ENCODE measurements at regions not wholly inside any gene's neighbourhood (a gene's known extent, or its start where the extent isn't known, plus 50 kb on each side); places are given as distances from the start of the nearest gene placed in this dataset.

DNA sequence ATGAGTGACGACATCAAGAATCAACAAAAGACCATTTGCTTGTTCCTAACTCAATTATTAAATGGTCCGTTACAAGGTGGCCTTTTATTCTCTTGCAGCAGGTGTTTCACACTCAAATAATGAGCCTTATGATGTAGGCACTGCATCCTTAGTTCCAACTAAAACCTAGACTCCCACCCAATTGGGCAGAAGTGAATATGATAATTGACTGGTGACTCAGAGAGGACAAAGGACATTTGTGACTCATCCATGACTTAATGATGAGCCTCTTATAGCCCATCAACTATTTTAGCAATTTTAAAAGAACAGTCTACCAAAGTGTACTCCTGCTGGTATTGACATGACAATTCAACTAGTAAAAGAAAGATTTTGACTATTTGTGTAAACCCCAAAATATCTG lies 1027.8 kb upstream of the PHF14 start:
- TF ChIP-seq, protein P1, sequence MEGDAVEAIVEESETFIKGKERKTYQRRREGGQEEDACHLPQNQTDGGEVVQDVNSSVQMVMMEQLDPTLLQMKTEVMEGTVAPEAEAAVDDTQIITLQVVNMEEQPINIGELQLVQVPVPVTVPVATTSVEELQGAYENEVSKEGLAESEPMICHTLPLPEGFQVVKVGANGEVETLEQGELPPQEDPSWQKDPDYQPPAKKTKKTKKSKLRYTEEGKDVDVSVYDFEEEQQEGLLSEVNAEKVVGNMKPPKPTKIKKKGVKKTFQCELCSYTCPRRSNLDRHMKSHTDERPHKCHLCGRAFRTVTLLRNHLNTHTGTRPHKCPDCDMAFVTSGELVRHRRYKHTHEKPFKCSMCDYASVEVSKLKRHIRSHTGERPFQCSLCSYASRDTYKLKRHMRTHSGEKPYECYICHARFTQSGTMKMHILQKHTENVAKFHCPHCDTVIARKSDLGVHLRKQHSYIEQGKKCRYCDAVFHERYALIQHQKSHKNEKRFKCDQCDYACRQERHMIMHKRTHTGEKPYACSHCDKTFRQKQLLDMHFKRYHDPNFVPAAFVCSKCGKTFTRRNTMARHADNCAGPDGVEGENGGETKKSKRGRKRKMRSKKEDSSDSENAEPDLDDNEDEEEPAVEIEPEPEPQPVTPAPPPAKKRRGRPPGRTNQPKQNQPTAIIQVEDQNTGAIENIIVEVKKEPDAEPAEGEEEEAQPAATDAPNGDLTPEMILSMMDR (IDR thresholded peaks at IDR 0.05), result no peak
- TF ChIP-seq POLR2AphosphoS5 (IDR thresholded peaks at IDR 0.05), result no peak
